Keratinocyte (primary cell): ENCODE measurements at regions not wholly inside any gene's neighbourhood (a gene's known extent, or its start where the extent isn't known, plus 50 kb on each side); places are given as distances from the start of the nearest gene placed in this dataset.

Source experiments
- DNase-seq: peaks from one replicate; pipeline ENCODE4 v3.0.0-alpha.2; 2011; ENCODE audit warnings: low read depth, missing footprints, low spot score
- FAIRE-seq: peaks from 2 replicates; lab custom pipeline; 2011; peaks lifted over from hg19 to GRCh38; lab: Jason Lieb, UNC
- H2AFZ ChIP-seq: 2 replicates; pipeline ENCODE4 v1.6.0; 2012; ENCODE audit warnings: low read length, control low read depth, inconsistent platforms; ENCODE audit not compliant: control insufficient read depth
- H3K27ac ChIP-seq: 2 replicates; pipeline ENCODE4 v1.5.1; 2011; ENCODE audit warnings: low read length; ENCODE audit not compliant: control insufficient read depth, insufficient read depth
- H3K27me3 ChIP-seq: 3 replicates; pipeline ENCODE4 v1.6.0; 2011; ENCODE audit warnings: low read length; ENCODE audit not compliant: control insufficient read depth, insufficient read depth; ENCODE audit errors: extremely low read depth
- H3K36me3 ChIP-seq, 2 experiments: 2 replicates in 1 of 2; 3 replicates in 1 of 2; pipeline ENCODE4 v1.5.1; 2011; ENCODE audit warnings: low read length in 2 of 2, mild to moderate bottlenecking in 1 of 2; ENCODE audit not compliant: control insufficient read depth in 2 of 2, insufficient read depth in 2 of 2; ENCODE audit errors: extremely low read depth in 1 of 2
- H3K4me1 ChIP-seq: 3 replicates; pipeline ENCODE4 v1.5.1; 2011; ENCODE audit warnings: low read length; ENCODE audit not compliant: control insufficient read depth, insufficient read depth; ENCODE audit errors: extremely low read depth
- H3K4me2 ChIP-seq: 3 replicates; pipeline ENCODE4 v1.6.0; 2011; ENCODE audit warnings: low read depth, low read length; ENCODE audit not compliant: control insufficient read depth, insufficient read depth; ENCODE audit errors: extremely low read depth
- H3K4me3 ChIP-seq, 3 experiments: fragments of 200-600 bp in 1 of 3; sonication (generic) in 1 of 3; 2 replicates in 2 of 3; 3 replicates in 1 of 3; pipeline ENCODE4 v1.5.1; 2011 to 2016; ENCODE audit warnings: low read length in 3 of 3, mild to moderate bottlenecking in 3 of 3, control low read depth in 2 of 3, inconsistent platforms in 1 of 3, low read depth in 1 of 3, mixed read lengths in 1 of 3, mixed run types in 1 of 3, moderate library complexity in 1 of 3; ENCODE audit not compliant: control insufficient read depth in 2 of 3, insufficient read depth in 2 of 3; ENCODE audit errors: extremely low read depth in 1 of 3
- H3K79me2 ChIP-seq: 2 replicates; pipeline ENCODE4 v1.6.0; 2012; ENCODE audit warnings: low read length; ENCODE audit not compliant: control insufficient read depth, insufficient read depth
- H3K9ac ChIP-seq: 3 replicates; pipeline ENCODE4 v1.6.0; 2011; ENCODE audit warnings: low read length; ENCODE audit not compliant: control insufficient read depth, insufficient read depth; ENCODE audit errors: extremely low read depth
- H3K9me1 ChIP-seq: 3 replicates; pipeline ENCODE4 v1.6.0; 2011; ENCODE audit warnings: low read length; ENCODE audit not compliant: control insufficient read depth, insufficient read depth; ENCODE audit errors: extremely low read depth
- H3K9me3 ChIP-seq: 2 replicates; pipeline ENCODE4 v1.5.1; 2012; ENCODE audit warnings: low read depth, low read length; ENCODE audit not compliant: control insufficient read depth
- H4K20me1 ChIP-seq: 3 replicates; pipeline ENCODE4 v1.6.0; 2011; ENCODE audit warnings: low read length; ENCODE audit not compliant: control insufficient read depth, insufficient read depth; ENCODE audit errors: extremely low read depth
- EZH2 ChIP-seq: IDR thresholded peaks from one replicate; pipeline ENCODE4 v1.6.1; 2012; ENCODE audit warnings: inconsistent platforms, mild to moderate bottlenecking, low read length, moderate library complexity
- dilution Hi-C: fragments of 300-500 bp; cut with MboI; formaldehyde crosslinking; loops from one replicate; pipeline ENCODE4 v1.7.0; 2020; ENCODE audit warnings: low sequenced_read_pairs; ENCODE audit not compliant: extremely low pct_ligation_motif_present
- TF ChIP-seq, protein P1 (sequence below), 3 experiments: IDR thresholded peaks in 1 of 3; conservative IDR thresholded peaks in 1 of 3; optimal IDR thresholded peaks in 1 of 3; 2 replicates in 2 of 3; 3 replicates in 1 of 3; pipeline versions ENCODE3 to v1.5.1; 2011; ENCODE audit warnings: low read length in 3 of 3, mild to moderate bottlenecking in 3 of 3, moderate library complexity in 2 of 3, control low read depth in 1 of 3, inconsistent platforms in 1 of 3; ENCODE audit not compliant: insufficient read depth in 2 of 3; ENCODE audit errors: extremely low read depth in 1 of 3

DNA sequence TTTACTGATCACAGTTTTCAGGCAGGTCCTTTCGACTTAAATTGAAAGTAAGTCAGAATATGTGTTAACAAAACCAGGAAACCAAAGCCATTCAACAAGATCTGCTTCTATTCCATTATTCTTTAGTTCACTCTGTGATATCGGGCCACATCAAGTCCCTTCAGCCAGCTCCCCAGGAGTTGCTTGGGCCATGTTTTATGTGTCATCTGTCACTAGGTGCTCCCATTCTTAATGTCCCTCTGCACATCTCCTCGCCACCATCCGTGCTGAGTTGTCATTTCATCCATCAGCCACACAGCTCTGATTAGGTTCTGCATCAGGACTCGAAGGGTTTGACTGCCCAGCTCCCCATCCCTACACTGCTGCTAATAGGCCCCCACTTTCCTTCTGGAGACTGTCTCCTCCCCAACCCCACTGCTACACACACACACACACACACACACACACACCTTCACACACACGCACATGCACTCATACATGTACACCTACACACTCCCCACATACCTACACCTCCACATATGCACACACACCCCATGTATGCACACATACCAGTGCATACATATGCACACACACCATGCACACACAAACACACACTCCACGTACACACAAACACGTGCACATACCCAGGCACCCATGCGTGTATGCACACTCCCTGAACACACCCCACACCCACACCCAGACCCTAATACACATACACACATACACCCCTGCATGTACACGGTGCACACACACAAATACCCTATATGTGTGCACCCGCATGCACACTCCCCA lies 143.3 kb upstream of the GMDS start:
- Histone ChIP-seq H3K9me3 (no peaks in the 10 kb centered on the region), H3K4me2 (no peak overlapping the region), H4K20me1 (no peaks in the 10 kb centered on the region), H3K27me3 (peaks cover 4% of the 10 kb centered on the region), H3K4me3 (no peak overlapping the region), H2AFZ (no peak overlapping the region), H3K27ac (no peak overlapping the region), H3K36me3 (no peaks in the 10 kb centered on the region), H3K9me1 (no peaks in the 10 kb centered on the region), H3K79me2 (no peaks in the 10 kb centered on the region), H3K4me1 (no peaks in the 10 kb centered on the region), H3K9ac (no peak overlapping the region)
- dilution Hi-C loops = no loop called here
- FAIRE-seq (no peak), DNase-seq (no peak)
- no peak for TF ChIP-seq EZH2
- TF ChIP-seq, protein P1, sequence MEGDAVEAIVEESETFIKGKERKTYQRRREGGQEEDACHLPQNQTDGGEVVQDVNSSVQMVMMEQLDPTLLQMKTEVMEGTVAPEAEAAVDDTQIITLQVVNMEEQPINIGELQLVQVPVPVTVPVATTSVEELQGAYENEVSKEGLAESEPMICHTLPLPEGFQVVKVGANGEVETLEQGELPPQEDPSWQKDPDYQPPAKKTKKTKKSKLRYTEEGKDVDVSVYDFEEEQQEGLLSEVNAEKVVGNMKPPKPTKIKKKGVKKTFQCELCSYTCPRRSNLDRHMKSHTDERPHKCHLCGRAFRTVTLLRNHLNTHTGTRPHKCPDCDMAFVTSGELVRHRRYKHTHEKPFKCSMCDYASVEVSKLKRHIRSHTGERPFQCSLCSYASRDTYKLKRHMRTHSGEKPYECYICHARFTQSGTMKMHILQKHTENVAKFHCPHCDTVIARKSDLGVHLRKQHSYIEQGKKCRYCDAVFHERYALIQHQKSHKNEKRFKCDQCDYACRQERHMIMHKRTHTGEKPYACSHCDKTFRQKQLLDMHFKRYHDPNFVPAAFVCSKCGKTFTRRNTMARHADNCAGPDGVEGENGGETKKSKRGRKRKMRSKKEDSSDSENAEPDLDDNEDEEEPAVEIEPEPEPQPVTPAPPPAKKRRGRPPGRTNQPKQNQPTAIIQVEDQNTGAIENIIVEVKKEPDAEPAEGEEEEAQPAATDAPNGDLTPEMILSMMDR (optimal IDR thresholded peaks at IDR 0.05 in 1 of 3, IDR thresholded peaks at IDR 0.05 in 1 of 3, conservative IDR thresholded peaks at IDR 0.05 in 1 of 3; ENCODE audit: extremely low read depth in 1 of 3, insufficient read depth in 2 of 3, low read length in 3 of 3) = no peak

DNA sequence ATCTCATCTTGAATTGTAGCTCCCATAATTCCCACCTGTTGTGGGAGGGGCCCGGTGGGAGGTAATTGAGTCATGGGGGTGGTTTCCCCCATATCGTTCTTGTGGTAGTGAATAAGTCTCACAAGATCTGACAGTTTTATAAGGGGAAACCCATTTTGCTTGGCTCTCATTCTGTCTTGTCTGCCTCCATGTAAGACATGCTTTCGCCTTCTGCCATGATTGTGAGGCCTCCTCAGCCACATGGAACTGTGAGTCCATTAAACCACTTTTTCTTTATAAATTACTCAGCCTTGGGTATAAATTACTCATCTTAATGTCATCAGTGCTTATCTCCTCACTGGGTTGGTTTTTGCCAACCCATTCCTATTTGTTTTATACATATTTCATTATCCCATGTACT lies 142.0 kb upstream of the GMDS start:
- no peaks in the 10 kb centered on the region for H3K9me1 ChIP-seq
- no peak overlapping the region for H3K4me2 ChIP-seq
- no peaks in the 10 kb centered on the region for H3K79me2 ChIP-seq
- no peaks in the 10 kb centered on the region for H4K20me1 ChIP-seq
- no peak overlapping the region for H3K9ac ChIP-seq
- TF ChIP-seq, protein P1 (optimal IDR thresholded peaks at IDR 0.05 in 1 of 3, IDR thresholded peaks at IDR 0.05 in 1 of 3, conservative IDR thresholded peaks at IDR 0.05 in 1 of 3; ENCODE audit: extremely low read depth in 1 of 3, insufficient read depth in 2 of 3, low read length in 3 of 3) = no peak
- no peak for TF ChIP-seq EZH2
- H2AFZ ChIP-seq = no peak overlapping the region
- H3K27ac ChIP-seq = no peak overlapping the region
- DNase-seq = no peak
- no peaks in the 10 kb centered on the region for H3K27me3 ChIP-seq
- H3K9me3 ChIP-seq = no peaks in the 10 kb centered on the region
- H3K4me3 ChIP-seq = no peak overlapping the region
- no peak for FAIRE-seq
- H3K36me3 ChIP-seq = no peaks in the 10 kb centered on the region
- H3K4me1 ChIP-seq = no peaks in the 10 kb centered on the region
- dilution Hi-C loops = no loop called here
